WTC11 (cell line): ENCODE measurements at regions not wholly inside any gene's neighbourhood (a gene's known extent, or its start where the extent isn't known, plus 50 kb on each side); places are given as distances from the start of the nearest gene placed in this dataset.

Source experiments
- ATAC-seq: fragments of 200-7000 bp; cut with Tn5 transposase; 2 replicates; pipeline ENCODE4 v1.10.0; 2021; ENCODE audit warnings: mild to moderate bottlenecking, moderate library complexity
- CTCF ChIA-PET: fragments of 300-600 bp; sonication (Branson Sonifier 250); formaldehyde crosslinking; loops from one replicate; lab custom pipeline; 2021; ENCODE audit warnings: antibody characterized with exemption; lab: Charles Lee
- POLR2A ChIA-PET: fragments of 350-600 bp; sonication (Branson Sonifier 250); formaldehyde crosslinking; loops from one replicate; lab custom pipeline; 2021; ENCODE audit warnings: antibody characterized with exemption; lab: Charles Lee
- DNase-seq: peaks from one replicate; pipeline ENCODE4 v3.0.0; 2021; ENCODE audit warnings: low spot score
- H3K27ac Mint-ChIP-seq: 2 replicates; pipeline ENCODE4 v1.8.0; 2021; ENCODE audit warnings: mixed read lengths
- H3K27me3 Mint-ChIP-seq: 2 replicates; pipeline ENCODE4 v1.8.0; 2021; ENCODE audit warnings: low read depth, mild to moderate bottlenecking, moderate library complexity, mixed read lengths
- H3K36me3 Mint-ChIP-seq: 2 replicates; pipeline ENCODE4 v1.8.0; 2021; ENCODE audit warnings: mixed read lengths
- H3K4me1 Mint-ChIP-seq: 2 replicates; pipeline ENCODE4 v1.8.0; 2022; ENCODE audit warnings: mixed read lengths
- H3K4me3 Mint-ChIP-seq: 2 replicates; pipeline ENCODE4 v1.8.0; 2021; ENCODE audit warnings: mild to moderate bottlenecking, moderate library complexity, mixed read lengths
- H3K9me3 Mint-ChIP-seq: 2 replicates; pipeline ENCODE4 v1.8.0; 2021; ENCODE audit warnings: mixed read lengths
- CREM ChIP-seq: sonication (generic); formaldehyde crosslinking; IDR thresholded peaks from 2 replicates; pipeline ENCODE4 v1.8.1; 2022; ENCODE audit warnings: mild to moderate bottlenecking, missing genetic modification reagents, moderate library complexity
- FOXK1 ChIP-seq: sonication (generic); formaldehyde crosslinking; IDR thresholded peaks from 2 replicates; pipeline ENCODE4 v1.8.0; 2022; ENCODE audit warnings: mild to moderate bottlenecking, moderate library complexity, missing genetic modification reagents
- NR1H2 ChIP-seq: sonication (generic); formaldehyde crosslinking; IDR thresholded peaks from 2 replicates; pipeline ENCODE4 v1.9.0; 2021; ENCODE audit warnings: mild to moderate bottlenecking, moderate library complexity, missing genetic modification reagents
- SMAD4 ChIP-seq: sonication (generic); formaldehyde crosslinking; IDR thresholded peaks from 2 replicates; pipeline ENCODE4 v1.8.0; 2022; ENCODE audit warnings: mild to moderate bottlenecking, missing genetic modification reagents
- TCF7 ChIP-seq: sonication (generic); formaldehyde crosslinking; IDR thresholded peaks from 2 replicates; pipeline ENCODE4 v1.8.0; 2022; ENCODE audit warnings: mild to moderate bottlenecking, low read depth, missing genetic modification reagents, moderate library complexity
- TP53 ChIP-seq: sonication (generic); formaldehyde crosslinking; IDR thresholded peaks from 2 replicates; pipeline ENCODE4 v1.8.1; 2023; ENCODE audit warnings: mild to moderate bottlenecking, missing genetic modification reagents
- ZBTB21 ChIP-seq: sonication (generic); formaldehyde crosslinking; IDR thresholded peaks from 2 replicates; pipeline ENCODE4 v1.8.1; 2023; ENCODE audit warnings: mild to moderate bottlenecking, missing genetic modification reagents, borderline replicate concordance
- ZNF263 ChIP-seq: sonication (generic); formaldehyde crosslinking; IDR thresholded peaks from 2 replicates; pipeline ENCODE4 v1.8.1; 2022; ENCODE audit warnings: low read depth, mild to moderate bottlenecking, moderate library complexity, missing genetic modification reagents
- ZNF317 ChIP-seq: sonication (generic); formaldehyde crosslinking; IDR thresholded peaks from 2 replicates; pipeline ENCODE4 v1.8.1; 2023; ENCODE audit warnings: low read depth, mild to moderate bottlenecking, moderate library complexity, missing genetic modification reagents, borderline replicate concordance
- ZNF396 ChIP-seq: fragments of 250-450 bp; sonication (Bioruptor Pico); IDR thresholded peaks from 2 replicates; pipeline ENCODE4 v1.8.0; 2021; ENCODE audit warnings: mild to moderate bottlenecking, moderate library complexity, borderline replicate concordance
- ZNF416 ChIP-seq: fragments of 250-450 bp; sonication (Bioruptor Pico); IDR thresholded peaks from 2 replicates; pipeline ENCODE4 v1.9.0; 2021; ENCODE audit warnings: mild to moderate bottlenecking, inconsistent platforms
- ZNF423 ChIP-seq: fragments of 250-450 bp; sonication (Bioruptor Pico); IDR thresholded peaks from 2 replicates; pipeline ENCODE4 v2.1.2; 2022; ENCODE audit warnings: mild to moderate bottlenecking, moderate library complexity
- TF ChIP-seq, protein P1 (sequence below): sonication (generic); formaldehyde crosslinking; IDR thresholded peaks from 2 replicates; pipeline ENCODE4 v1.8.1; 2022; ENCODE audit warnings: mild to moderate bottlenecking, moderate library complexity, missing genetic modification reagents
- TF ChIP-seq, protein P2 (sequence below): sonication (generic); formaldehyde crosslinking; IDR thresholded peaks from 2 replicates; pipeline ENCODE4 v1.8.1; 2023; ENCODE audit warnings: mild to moderate bottlenecking, missing genetic modification reagents, moderate library complexity
- TF ChIP-seq, protein P3 (sequence below): sonication (generic); formaldehyde crosslinking; IDR thresholded peaks from 2 replicates; pipeline ENCODE4 v1.8.1; 2023; ENCODE audit warnings: mild to moderate bottlenecking, missing genetic modification reagents
- TF ChIP-seq, protein P4 (sequence below): sonication (generic); formaldehyde crosslinking; IDR thresholded peaks from 2 replicates; pipeline ENCODE4 v1.8.1; 2023; ENCODE audit warnings: mild to moderate bottlenecking, missing genetic modification reagents
- TF ChIP-seq, protein P5 (sequence below): fragments of 200-600 bp; IDR thresholded peaks from 2 replicates; pipeline ENCODE4 v1.8.0; 2022; ENCODE audit warnings: antibody characterized with exemption
- TF ChIP-seq, protein P6 (sequence below): sonication (generic); formaldehyde crosslinking; IDR thresholded peaks from 2 replicates; pipeline ENCODE4 v1.8.1; 2022; ENCODE audit warnings: low read depth, missing genetic modification reagents, borderline replicate concordance
- TF ChIP-seq, protein P7 (sequence below): sonication (generic); formaldehyde crosslinking; IDR thresholded peaks from 2 replicates; pipeline ENCODE4 v1.8.0; 2023; ENCODE audit warnings: missing genetic modification reagents
- TF ChIP-seq, protein P8 (sequence below): sonication (generic); formaldehyde crosslinking; IDR thresholded peaks from 2 replicates; pipeline ENCODE4 v1.8.0; 2023; ENCODE audit warnings: missing genetic modification reagents, mild to moderate bottlenecking, borderline replicate concordance
- TF ChIP-seq, protein P9 (sequence below): fragments of 250-450 bp; sonication (Bioruptor Pico); IDR thresholded peaks from 2 replicates; pipeline ENCODE4 v1.9.0; 2021; ENCODE audit warnings: mild to moderate bottlenecking

DNA sequence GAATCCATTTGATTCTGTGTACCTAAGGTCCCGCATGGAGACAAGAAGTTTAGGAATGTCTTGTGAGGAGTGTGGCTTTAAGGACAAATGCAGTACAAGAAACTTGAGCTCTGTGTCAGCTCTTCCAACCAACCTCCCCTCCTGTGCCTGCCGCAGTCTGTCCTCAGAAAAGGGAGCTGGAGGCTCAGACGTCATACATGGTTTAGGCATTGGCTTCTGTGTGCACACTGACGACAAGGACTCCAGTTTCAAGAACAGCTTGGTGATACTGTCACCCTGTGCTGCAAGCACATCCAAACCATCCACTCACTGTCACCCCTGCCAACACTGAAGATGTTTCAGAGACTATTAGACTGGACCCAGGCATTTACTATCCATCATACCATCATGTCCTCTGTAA, 470.4 kb downstream of the IRS1 start (continued):
- TF ChIP-seq ZBTB21 (no peak), ZNF263 (no peak), ZNF317 (no peak), ZNF416 (CRISPR knock-in tag) (no peak), SMAD4 (no peak), CREM (CRISPR knock-in tag) (no peak)
- TF ChIP-seq, protein P1, sequence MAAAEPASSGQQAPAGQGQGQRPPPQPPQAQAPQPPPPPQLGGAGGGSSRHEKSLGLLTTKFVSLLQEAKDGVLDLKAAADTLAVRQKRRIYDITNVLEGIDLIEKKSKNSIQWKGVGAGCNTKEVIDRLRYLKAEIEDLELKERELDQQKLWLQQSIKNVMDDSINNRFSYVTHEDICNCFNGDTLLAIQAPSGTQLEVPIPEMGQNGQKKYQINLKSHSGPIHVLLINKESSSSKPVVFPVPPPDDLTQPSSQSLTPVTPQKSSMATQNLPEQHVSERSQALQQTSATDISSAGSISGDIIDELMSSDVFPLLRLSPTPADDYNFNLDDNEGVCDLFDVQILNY (CRISPR knock-in tag) = no peak
- TF ChIP-seq, protein P2, sequence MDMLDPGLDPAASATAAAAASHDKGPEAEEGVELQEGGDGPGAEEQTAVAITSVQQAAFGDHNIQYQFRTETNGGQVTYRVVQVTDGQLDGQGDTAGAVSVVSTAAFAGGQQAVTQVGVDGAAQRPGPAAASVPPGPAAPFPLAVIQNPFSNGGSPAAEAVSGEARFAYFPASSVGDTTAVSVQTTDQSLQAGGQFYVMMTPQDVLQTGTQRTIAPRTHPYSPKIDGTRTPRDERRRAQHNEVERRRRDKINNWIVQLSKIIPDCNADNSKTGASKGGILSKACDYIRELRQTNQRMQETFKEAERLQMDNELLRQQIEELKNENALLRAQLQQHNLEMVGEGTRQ (CRISPR knock-in tag) = no peak
- TF ChIP-seq, protein P3, sequence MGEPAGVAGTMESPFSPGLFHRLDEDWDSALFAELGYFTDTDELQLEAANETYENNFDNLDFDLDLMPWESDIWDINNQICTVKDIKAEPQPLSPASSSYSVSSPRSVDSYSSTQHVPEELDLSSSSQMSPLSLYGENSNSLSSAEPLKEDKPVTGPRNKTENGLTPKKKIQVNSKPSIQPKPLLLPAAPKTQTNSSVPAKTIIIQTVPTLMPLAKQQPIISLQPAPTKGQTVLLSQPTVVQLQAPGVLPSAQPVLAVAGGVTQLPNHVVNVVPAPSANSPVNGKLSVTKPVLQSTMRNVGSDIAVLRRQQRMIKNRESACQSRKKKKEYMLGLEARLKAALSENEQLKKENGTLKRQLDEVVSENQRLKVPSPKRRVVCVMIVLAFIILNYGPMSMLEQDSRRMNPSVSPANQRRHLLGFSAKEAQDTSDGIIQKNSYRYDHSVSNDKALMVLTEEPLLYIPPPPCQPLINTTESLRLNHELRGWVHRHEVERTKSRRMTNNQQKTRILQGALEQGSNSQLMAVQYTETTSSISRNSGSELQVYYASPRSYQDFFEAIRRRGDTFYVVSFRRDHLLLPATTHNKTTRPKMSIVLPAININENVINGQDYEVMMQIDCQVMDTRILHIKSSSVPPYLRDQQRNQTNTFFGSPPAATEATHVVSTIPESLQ (CRISPR knock-in tag) = no peak

DNA sequence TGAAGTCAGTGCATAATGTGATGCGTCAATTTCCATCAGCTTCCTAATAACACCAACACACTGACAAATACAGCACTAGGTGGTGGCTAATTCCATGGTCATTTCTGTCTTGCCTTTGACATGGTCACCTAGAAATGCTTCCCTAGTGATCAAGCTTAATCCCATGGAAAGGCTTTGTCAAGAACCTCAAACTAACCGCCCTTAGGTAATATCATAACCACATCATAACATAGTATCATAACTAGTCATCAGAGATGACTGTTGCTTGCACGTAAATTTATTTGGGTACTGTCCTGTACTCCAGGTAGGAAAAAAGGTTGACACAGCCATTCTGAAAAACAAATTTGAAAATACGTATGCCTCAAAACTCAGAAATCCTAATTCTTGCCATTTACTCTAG, 471.8 kb downstream of the IRS1 start:
- ATAC-seq (no peak), DNase-seq (no peak)
- Mint-ChIP-seq H3K9me3 (no peaks in the 10 kb centered on the region), H3K36me3 (no peaks in the 10 kb centered on the region), H3K4me1 (peaks cover 9% of the 10 kb centered on the region)
- CTCF ChIA-PET = no interaction called here
- POLR2A ChIA-PET = no interaction called here
- TF ChIP-seq, protein P4, sequence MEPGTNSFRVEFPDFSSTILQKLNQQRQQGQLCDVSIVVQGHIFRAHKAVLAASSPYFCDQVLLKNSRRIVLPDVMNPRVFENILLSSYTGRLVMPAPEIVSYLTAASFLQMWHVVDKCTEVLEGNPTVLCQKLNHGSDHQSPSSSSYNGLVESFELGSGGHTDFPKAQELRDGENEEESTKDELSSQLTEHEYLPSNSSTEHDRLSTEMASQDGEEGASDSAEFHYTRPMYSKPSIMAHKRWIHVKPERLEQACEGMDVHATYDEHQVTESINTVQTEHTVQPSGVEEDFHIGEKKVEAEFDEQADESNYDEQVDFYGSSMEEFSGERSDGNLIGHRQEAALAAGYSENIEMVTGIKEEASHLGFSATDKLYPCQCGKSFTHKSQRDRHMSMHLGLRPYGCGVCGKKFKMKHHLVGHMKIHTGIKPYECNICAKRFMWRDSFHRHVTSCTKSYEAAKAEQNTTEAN (CRISPR knock-in tag) = no peak
- no peak for TF ChIP-seq ZNF396
- TF ChIP-seq, protein P5, sequence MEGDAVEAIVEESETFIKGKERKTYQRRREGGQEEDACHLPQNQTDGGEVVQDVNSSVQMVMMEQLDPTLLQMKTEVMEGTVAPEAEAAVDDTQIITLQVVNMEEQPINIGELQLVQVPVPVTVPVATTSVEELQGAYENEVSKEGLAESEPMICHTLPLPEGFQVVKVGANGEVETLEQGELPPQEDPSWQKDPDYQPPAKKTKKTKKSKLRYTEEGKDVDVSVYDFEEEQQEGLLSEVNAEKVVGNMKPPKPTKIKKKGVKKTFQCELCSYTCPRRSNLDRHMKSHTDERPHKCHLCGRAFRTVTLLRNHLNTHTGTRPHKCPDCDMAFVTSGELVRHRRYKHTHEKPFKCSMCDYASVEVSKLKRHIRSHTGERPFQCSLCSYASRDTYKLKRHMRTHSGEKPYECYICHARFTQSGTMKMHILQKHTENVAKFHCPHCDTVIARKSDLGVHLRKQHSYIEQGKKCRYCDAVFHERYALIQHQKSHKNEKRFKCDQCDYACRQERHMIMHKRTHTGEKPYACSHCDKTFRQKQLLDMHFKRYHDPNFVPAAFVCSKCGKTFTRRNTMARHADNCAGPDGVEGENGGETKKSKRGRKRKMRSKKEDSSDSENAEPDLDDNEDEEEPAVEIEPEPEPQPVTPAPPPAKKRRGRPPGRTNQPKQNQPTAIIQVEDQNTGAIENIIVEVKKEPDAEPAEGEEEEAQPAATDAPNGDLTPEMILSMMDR = no peak
- TF ChIP-seq ZNF423 = no peak
- TF ChIP-seq, protein P6, sequence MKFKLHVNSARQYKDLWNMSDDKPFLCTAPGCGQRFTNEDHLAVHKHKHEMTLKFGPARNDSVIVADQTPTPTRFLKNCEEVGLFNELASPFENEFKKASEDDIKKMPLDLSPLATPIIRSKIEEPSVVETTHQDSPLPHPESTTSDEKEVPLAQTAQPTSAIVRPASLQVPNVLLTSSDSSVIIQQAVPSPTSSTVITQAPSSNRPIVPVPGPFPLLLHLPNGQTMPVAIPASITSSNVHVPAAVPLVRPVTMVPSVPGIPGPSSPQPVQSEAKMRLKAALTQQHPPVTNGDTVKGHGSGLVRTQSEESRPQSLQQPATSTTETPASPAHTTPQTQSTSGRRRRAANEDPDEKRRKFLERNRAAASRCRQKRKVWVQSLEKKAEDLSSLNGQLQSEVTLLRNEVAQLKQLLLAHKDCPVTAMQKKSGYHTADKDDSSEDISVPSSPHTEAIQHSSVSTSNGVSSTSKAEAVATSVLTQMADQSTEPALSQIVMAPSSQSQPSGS (CRISPR knock-in tag) = no peak
- TF ChIP-seq, protein P7, sequence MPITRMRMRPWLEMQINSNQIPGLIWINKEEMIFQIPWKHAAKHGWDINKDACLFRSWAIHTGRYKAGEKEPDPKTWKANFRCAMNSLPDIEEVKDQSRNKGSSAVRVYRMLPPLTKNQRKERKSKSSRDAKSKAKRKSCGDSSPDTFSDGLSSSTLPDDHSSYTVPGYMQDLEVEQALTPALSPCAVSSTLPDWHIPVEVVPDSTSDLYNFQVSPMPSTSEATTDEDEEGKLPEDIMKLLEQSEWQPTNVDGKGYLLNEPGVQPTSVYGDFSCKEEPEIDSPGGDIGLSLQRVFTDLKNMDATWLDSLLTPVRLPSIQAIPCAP (CRISPR knock-in tag) = no peak
- TF ChIP-seq, protein P8, sequence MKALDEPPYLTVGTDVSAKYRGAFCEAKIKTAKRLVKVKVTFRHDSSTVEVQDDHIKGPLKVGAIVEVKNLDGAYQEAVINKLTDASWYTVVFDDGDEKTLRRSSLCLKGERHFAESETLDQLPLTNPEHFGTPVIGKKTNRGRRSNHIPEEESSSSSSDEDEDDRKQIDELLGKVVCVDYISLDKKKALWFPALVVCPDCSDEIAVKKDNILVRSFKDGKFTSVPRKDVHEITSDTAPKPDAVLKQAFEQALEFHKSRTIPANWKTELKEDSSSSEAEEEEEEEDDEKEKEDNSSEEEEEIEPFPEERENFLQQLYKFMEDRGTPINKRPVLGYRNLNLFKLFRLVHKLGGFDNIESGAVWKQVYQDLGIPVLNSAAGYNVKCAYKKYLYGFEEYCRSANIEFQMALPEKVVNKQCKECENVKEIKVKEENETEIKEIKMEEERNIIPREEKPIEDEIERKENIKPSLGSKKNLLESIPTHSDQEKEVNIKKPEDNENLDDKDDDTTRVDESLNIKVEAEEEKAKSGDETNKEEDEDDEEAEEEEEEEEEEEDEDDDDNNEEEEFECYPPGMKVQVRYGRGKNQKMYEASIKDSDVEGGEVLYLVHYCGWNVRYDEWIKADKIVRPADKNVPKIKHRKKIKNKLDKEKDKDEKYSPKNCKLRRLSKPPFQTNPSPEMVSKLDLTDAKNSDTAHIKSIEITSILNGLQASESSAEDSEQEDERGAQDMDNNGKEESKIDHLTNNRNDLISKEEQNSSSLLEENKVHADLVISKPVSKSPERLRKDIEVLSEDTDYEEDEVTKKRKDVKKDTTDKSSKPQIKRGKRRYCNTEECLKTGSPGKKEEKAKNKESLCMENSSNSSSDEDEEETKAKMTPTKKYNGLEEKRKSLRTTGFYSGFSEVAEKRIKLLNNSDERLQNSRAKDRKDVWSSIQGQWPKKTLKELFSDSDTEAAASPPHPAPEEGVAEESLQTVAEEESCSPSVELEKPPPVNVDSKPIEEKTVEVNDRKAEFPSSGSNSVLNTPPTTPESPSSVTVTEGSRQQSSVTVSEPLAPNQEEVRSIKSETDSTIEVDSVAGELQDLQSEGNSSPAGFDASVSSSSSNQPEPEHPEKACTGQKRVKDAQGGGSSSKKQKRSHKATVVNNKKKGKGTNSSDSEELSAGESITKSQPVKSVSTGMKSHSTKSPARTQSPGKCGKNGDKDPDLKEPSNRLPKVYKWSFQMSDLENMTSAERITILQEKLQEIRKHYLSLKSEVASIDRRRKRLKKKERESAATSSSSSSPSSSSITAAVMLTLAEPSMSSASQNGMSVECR (CRISPR knock-in tag) = no peak
- no peak for TF ChIP-seq TP53 (CRISPR knock-in tag)
- TF ChIP-seq, protein P9, sequence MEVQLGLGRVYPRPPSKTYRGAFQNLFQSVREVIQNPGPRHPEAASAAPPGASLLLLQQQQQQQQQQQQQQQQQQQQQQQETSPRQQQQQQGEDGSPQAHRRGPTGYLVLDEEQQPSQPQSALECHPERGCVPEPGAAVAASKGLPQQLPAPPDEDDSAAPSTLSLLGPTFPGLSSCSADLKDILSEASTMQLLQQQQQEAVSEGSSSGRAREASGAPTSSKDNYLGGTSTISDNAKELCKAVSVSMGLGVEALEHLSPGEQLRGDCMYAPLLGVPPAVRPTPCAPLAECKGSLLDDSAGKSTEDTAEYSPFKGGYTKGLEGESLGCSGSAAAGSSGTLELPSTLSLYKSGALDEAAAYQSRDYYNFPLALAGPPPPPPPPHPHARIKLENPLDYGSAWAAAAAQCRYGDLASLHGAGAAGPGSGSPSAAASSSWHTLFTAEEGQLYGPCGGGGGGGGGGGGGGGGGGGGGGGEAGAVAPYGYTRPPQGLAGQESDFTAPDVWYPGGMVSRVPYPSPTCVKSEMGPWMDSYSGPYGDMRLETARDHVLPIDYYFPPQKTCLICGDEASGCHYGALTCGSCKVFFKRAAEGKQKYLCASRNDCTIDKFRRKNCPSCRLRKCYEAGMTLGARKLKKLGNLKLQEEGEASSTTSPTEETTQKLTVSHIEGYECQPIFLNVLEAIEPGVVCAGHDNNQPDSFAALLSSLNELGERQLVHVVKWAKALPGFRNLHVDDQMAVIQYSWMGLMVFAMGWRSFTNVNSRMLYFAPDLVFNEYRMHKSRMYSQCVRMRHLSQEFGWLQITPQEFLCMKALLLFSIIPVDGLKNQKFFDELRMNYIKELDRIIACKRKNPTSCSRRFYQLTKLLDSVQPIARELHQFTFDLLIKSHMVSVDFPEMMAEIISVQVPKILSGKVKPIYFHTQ = no peak
- TF ChIP-seq TCF7 (CRISPR knock-in tag) = no peak
- no peak for TF ChIP-seq NR1H2 (CRISPR knock-in tag)
- no peak for TF ChIP-seq FOXK1 (CRISPR knock-in tag)
- TF ChIP-seq, all 79 proteins: peak for 0
- no peak overlapping the region for H3K4me3 Mint-ChIP-seq
- H3K27ac Mint-ChIP-seq = no peak overlapping the region
- no peaks in the 10 kb centered on the region for H3K27me3 Mint-ChIP-seq
